Calu3 (cell line): ENCODE measurements at regions not wholly inside any gene's neighbourhood (a gene's known extent, or its start where the extent isn't known, plus 50 kb on each side); places are given as distances from the start of the nearest gene placed in this dataset.

Experiments used
- BruUV-seq: library from RNA; stranded (reverse); fragments of 400-500 nt; replicated peaks from 2 replicates; lab custom pipeline; 2021; lab: Mats Ljungman, UMichigan
- CTCF ChIA-PET: fragments of 300-600 bp; sonication (Branson Sonifier 250); formaldehyde crosslinking; loops from one replicate; lab custom pipeline; 2022; ENCODE audit warnings: antibody characterized with exemption; lab: Charles Lee
- DNase-seq: peaks from one replicate; pipeline ENCODE4 v3.0.0; 2022
- H3K27ac Mint-ChIP-seq: one replicate; pipeline ENCODE4 v1.8.0; 2022; ENCODE audit warnings: mixed read lengths; ENCODE audit not compliant: unreplicated experiment
- H3K27me3 Mint-ChIP-seq: one replicate; pipeline ENCODE4 v1.8.0; 2022; ENCODE audit warnings: mixed read lengths; ENCODE audit not compliant: unreplicated experiment
- H3K36me3 Mint-ChIP-seq: one replicate; pipeline ENCODE4 v1.8.0; 2022; ENCODE audit warnings: mild to moderate bottlenecking, moderate library complexity, mixed read lengths; ENCODE audit not compliant: insufficient read depth, unreplicated experiment
- H3K4me1 Mint-ChIP-seq: one replicate; pipeline ENCODE4 v1.8.0; 2022; ENCODE audit warnings: mild to moderate bottlenecking, low read depth, mixed read lengths; ENCODE audit not compliant: unreplicated experiment
- H3K4me3 Mint-ChIP-seq: one replicate; pipeline ENCODE4 v1.8.0; 2022; ENCODE audit warnings: mild to moderate bottlenecking, low read depth, moderate library complexity, mixed read lengths; ENCODE audit not compliant: unreplicated experiment
- H3K9me3 Mint-ChIP-seq: one replicate; pipeline ENCODE4 v1.8.0; 2022; ENCODE audit warnings: low read depth, mixed read lengths; ENCODE audit not compliant: unreplicated experiment
- CTCF ChIP-seq: fragments of 200-600 bp; IDR thresholded peaks from one replicate; pipeline ENCODE4 v1.8.0; 2022; ENCODE audit warnings: antibody characterized with exemption; ENCODE audit not compliant: unreplicated experiment
- intact Hi-C: fragments of 100-400 bp; cut with micrococcal nuclease; formaldehyde crosslinking; loops from one replicate; pipeline ENCODE4 v1.10.0; 2022; ENCODE audit not compliant: unreplicated experiment

DNA sequence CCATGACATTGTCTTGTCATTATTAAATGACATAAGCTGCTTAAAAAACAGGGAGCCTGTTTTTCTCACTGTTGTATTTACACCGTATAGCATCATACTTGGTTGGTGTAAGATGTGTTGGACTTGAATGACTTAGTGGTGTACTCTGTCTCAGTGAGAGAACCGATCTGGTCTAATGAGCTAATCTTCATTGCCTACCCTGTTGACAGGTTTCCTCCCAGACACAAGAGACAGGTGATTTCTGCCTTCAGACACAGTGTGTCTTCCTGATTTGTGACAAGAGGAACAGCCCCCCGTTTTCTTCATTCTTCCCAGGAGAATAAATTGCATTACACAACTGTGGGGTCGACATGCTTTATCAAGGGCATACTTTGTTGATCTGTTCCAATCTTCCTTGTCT is 137.2 kb upstream of the ID4 start:
- CTCF ChIA-PET, result no interaction called here
- H3K4me1 Mint-ChIP-seq, result no peaks in the 10 kb centered on the region
- TF ChIP-seq CTCF, result no peak
- no peak overlapping the region for H3K4me3 Mint-ChIP-seq
- no peaks in the 10 kb centered on the region for H3K36me3 Mint-ChIP-seq
- BruUV-seq, result no TSS peak
- intact Hi-C loops, result no loop called here
- no peaks in the 10 kb centered on the region for H3K27me3 Mint-ChIP-seq
- no peak overlapping the region for H3K27ac Mint-ChIP-seq
- no peak for DNase-seq
- H3K9me3 Mint-ChIP-seq, result peaks cover 10% of the 10 kb centered on the region

GRCh38 chr6:19705606-19706005 is 131.6 kb upstream of the ID4 start:
- no TSS peak for BruUV-seq
- Mint-ChIP-seq H3K27ac (no peak overlapping the region), H3K27me3 (no peaks in the 10 kb centered on the region), H3K36me3 (no peaks in the 10 kb centered on the region), H3K9me3 (no peaks in the 10 kb centered on the region), H3K4me1 (no peaks in the 10 kb centered on the region), H3K4me3 (no peak overlapping the region)
- DNase-seq, result no peak
- CTCF ChIA-PET, result no interaction called here
- no peak for TF ChIP-seq CTCF
- intact Hi-C loops, result no loop called here

DNA sequence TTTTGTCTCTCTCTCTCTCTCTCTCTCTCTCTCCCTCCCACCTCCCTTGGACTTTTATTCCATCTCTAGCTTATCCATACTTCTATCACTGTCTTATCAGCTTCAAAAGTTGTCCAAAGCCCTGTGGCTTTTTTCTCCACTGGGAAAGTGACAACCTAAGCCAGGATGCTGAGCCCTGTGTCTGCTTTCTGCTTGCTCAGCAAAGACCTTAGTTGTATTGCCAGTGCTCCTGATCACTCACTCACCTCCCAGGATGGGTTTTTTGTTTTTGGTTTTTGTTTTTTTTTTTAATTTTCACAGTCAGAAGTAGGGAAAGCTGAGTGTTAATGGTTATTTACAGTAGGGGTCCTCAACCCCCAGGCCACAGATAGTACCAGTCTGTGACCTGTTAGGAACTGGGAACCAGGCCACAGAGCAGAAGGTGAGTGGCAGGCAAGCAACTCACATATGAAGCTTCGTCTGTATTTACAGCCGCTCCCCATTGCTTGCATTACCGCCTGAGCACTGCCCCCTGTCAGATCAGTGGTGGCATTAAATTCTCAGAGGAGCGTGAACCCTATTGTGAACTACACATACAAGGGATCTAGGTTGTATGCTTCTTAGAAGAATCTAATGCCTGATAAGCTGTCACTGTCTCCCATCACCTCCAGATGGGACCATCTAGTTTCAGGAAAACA is 125.0 kb upstream of the ID4 start:
- no peak for DNase-seq
- Mint-ChIP-seq H3K4me1 (no peaks in the 10 kb centered on the region), H3K27ac (no peak overlapping the region), H3K36me3 (no peaks in the 10 kb centered on the region), H3K27me3 (no peaks in the 10 kb centered on the region), H3K4me3 (no peak overlapping the region), H3K9me3 (no peaks in the 10 kb centered on the region)
- no TSS peak for BruUV-seq
- intact Hi-C loops, result no loop called here
- TF ChIP-seq CTCF, result no peak
- CTCF ChIA-PET, result interaction anchor here (0.6 to 0.7 kb wide), 2 partner anchors 299 to 599 kb away, joined by 3 read pairs; no protein-coding TSS in a partner anchor

GRCh38 chr6:19712998-19713397 is 124.2 kb upstream of the ID4 start:
- Mint-ChIP-seq H3K4me1 (no peaks in the 10 kb centered on the region), H3K9me3 (no peaks in the 10 kb centered on the region), H3K36me3 (no peaks in the 10 kb centered on the region), H3K27me3 (no peaks in the 10 kb centered on the region), H3K27ac (no peak overlapping the region), H3K4me3 (no peak overlapping the region)
- no peak for TF ChIP-seq CTCF
- DNase-seq, result no peak
- BruUV-seq, result no TSS peak
- intact Hi-C loops, result no loop called here
- CTCF ChIA-PET, result no interaction called here
